Loucy (cell line): ENCODE measurements at regions not wholly inside any gene's neighbourhood (a gene's known extent, or its start where the extent isn't known, plus 50 kb on each side); places are given as distances from the start of the nearest gene placed in this dataset.

Experiments used
- EZH2phosphoT487 ChIP-seq: fragments of 200-600 bp; IDR thresholded peaks from 2 replicates; pipeline ENCODE4 v1.6.1; 2018; ENCODE audit warnings: antibody characterized with exemption, mild to moderate bottlenecking, moderate library complexity, borderline replicate concordance
- TF ChIP-seq, protein P1 (sequence below): fragments of 200-600 bp; sonication (generic); conservative IDR thresholded peaks from 2 replicates; pipeline ENCODE4 v1.5.1; 2014; ENCODE audit warnings: mild to moderate bottlenecking, antibody characterized with exemption, low read length

DNA sequence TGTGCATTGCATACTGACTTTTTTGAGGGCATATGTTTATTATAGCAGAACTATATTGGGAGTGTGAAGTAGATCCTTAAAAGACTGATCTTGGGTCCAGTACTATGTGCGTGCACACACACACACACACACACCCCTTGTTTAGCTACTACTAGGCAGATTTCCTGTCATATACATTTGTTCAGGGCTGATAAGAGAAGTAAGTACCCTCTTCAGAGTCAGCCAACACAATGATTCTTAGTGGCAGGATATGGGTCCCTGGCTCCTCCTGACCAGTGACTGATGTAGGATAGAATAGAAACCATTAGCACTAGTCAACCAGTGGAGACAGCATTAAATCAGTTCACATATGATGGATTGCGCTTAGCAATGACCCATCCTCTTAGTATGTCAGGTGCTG is 76.2 kb upstream of the MIER3 start:
- TF ChIP-seq EZH2phosphoT487: no peak
- TF ChIP-seq, protein P1, sequence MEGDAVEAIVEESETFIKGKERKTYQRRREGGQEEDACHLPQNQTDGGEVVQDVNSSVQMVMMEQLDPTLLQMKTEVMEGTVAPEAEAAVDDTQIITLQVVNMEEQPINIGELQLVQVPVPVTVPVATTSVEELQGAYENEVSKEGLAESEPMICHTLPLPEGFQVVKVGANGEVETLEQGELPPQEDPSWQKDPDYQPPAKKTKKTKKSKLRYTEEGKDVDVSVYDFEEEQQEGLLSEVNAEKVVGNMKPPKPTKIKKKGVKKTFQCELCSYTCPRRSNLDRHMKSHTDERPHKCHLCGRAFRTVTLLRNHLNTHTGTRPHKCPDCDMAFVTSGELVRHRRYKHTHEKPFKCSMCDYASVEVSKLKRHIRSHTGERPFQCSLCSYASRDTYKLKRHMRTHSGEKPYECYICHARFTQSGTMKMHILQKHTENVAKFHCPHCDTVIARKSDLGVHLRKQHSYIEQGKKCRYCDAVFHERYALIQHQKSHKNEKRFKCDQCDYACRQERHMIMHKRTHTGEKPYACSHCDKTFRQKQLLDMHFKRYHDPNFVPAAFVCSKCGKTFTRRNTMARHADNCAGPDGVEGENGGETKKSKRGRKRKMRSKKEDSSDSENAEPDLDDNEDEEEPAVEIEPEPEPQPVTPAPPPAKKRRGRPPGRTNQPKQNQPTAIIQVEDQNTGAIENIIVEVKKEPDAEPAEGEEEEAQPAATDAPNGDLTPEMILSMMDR: no peak
